HG02970 (cell line): ENCODE measurements at regions not wholly inside any gene's neighbourhood (a gene's known extent, or its start where the extent isn't known, plus 50 kb on each side); places are given as distances from the start of the nearest gene placed in this dataset.

ENCODE experiments used
- ATAC-seq: cut with Tn5 transposase; IDR thresholded peaks from one replicate; pipeline ENCODE4 v1.9.1; 2021; ENCODE audit warnings: mild to moderate bottlenecking, moderate library complexity, moderate number of reproducible peaks; ENCODE audit not compliant: unreplicated experiment, low FRiP score

DNA sequence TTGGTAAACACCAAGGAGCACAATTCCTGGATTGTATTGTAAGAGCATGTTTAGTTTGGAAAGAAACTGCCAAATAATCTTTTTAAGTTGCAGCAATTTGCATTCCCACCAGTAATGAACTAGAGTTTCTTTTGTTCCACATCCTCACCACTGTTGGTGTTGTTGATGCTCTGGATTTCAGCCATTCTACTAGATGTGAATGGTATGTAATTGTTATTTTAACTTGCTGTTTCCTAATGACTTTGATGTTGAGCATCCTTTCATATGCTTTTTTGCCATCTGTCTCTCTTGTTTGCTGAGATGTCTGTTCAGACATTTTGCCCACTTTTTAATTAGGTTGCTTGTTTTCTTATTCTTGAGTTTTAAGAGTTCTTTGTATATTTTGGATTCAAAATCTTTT, 1654.1 kb downstream of the GRIK2 start:
- ATAC-seq, result no peak

DNA sequence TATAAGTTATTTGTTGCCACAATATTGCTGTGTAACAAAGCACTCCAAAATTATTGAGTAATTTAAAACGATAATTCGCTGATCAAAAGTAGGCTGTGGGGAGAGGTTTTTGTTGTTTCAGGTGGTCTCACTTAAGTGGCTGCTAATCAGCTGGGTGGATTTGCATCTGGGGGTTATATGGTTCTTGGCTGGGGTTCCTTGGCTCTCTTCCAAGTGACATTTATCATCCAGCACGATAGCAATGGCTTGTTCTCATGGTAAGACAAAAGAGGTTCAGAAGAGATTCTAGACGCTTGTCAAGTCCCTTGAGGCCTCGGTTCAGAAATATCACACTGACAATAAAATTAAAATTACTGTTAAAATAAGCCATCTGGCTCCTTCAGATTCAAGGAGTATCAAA, 1648.8 kb downstream of the GRIK2 start:
- no peak for ATAC-seq

DNA sequence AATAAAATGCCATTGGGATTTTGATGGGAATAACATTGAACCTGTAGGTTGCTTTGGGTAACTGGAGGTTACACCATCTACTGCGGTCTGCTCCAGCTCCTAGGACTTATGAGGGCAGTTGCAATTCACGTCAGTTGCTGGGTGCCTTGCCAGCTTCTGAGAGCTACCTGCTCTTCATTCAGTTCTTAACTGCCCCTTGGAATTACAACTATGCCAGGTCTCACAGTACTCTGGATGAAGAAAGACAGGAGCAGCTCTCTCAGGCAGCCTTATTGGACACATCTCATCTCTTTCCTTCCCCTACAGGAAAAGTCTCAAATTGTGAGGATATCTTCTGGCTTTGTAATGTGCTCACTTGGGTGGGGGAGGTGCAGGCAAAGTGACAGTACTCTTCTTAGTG, 1643.3 kb downstream of the GRIK2 start:
- ATAC-seq, result no peak

DNA sequence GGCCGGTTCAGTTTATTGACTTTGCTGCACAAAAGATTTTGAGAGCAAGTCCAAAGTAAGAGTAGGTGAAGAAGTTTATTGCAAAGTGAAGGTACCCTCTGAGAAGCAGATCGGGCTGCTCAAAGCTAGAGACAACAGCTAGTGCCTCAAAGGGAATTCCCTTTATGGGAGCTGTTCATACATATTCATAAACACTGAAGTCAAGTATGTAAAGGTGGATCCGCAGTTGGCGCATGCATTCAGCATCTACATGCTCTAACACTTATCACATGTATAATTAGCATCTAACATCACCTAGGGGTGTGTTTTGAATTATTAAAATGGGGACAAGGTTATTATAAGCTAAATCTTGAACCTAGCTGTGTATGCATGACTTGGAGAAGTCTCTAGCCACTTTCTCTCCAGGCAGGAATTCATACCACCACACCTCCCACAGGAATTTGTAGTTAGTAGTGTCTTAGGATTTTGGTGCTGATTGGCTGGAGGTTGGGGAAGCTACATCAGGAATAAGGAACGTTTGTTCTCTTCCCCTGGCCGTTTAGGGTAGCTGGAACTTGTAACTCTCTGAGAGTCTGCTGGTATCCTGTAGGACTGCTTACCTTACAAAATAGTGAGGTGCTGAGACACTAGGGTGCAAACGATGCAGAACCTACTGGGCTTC, 1633.9 kb downstream of the GRIK2 start:
- ATAC-seq, result no peak

DNA sequence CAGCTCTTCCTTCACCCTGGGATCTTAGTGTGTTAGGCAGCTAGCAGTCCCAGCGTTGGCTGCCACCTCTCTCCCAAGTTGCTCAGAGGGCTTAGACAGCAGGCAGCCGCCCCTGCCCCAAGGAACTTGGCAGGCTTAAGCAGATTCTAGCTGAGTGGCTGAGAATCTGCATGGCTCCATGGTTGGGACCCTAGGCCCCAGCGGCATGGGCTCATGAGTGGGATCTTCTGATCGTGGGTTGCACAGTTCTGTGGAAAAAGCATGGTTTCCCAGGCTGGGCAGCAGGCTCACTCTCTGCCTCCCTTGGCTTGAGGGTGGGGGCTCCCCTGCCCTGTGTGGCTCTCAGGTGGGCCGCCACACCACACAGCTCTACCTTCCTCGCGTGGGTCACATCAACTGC, 1624.9 kb downstream of the GRIK2 start:
- ATAC-seq, result no peak

DNA sequence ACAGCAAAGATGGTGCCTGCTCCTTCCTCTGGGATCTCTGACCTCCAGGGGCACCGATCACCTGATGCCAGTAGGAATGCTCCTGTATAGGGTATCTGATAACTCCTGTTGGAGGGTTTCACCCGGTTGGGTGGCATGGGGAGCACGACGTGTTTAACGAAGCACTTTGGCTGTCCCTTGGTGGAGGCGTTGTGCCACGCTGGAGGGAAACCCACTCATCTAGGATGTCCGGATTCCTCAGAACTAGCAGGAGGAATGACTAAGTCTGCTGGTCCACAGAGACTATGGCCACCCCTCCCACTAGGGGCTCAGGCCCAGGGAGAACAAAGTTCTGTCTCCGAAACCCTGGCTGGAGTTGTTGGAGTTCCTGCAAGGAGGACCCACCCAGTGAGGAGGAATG, 1624.4 kb downstream of the GRIK2 start:
- ATAC-seq, result no peak

DNA sequence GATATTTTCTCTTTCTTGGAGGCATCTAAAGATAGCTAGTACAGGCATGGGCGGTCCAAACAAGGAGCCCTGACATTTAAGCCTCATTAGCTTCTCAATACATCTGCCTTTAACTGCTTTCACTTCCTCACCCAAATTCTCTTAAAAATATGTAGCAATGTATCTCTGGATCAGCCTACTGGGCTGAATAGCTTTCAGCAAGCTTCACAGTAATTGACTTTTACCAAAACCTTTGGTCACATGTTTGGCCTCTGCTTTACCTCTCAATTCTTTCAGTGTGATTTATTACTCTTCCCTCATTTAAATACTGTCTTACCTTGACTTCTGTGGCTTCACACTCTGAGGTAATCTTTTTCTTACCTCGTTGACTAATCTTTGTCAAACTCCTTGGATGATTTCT, 1618.1 kb downstream of the GRIK2 start:
- no peak for ATAC-seq

DNA sequence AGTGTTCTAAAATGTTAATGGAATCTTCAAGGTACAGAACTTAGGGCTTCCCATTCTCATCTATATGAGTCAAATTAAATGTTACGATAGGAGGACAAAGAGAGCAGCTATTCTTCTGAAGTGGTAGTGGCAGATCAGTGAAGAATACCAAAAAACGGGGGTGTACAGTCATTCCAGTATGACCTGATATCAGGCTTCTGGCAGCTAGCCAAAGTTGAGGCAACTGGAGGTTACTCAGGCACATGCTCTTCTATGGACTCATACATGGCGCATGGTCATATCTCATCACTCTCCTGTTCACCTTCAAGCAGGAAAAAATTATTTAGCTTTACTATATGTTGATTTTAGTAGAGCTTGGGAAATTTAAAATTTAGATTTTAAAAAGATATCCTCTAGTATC, 1608.8 kb downstream of the GRIK2 start:
- ATAC-seq, result no peak

DNA sequence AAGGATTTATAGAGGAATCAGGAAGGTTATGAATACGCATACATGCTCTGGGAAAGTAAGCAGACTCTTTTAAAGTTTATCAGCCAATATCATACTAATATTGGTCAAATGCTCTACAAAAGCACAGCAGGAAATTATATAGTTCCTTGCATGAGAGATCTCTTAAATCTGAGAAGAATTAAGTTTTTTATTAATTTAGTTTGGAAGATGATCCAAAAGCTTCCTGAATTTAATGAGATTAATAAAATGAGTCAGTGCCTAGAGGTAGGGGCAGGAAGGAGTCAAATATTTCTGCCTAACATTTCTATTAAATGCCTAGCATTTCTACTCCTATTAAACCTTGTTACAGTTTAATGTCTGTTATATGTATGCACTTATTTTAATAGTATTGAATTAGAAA, 1608.2 kb downstream of the GRIK2 start:
- no peak for ATAC-seq

DNA sequence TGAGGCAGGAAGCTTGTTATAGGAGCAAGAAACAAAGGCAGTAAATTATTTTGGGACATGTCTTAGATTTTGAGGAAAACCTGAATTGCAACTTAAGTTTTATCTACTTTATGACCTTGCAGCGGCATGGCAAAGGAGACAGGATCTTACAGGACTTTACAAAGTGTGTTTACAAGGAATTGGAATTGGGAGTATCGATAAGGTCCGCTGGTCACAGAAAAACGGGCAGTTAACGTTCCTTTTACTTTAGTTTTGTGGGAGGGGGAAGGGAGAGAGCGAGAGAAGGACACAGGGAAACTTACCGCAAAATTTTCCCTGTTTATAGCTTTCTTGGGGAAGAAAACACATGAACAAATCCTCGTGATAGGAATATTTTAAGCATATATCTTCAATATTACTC, 1607.2 kb downstream of the GRIK2 start:
- no peak for ATAC-seq

DNA sequence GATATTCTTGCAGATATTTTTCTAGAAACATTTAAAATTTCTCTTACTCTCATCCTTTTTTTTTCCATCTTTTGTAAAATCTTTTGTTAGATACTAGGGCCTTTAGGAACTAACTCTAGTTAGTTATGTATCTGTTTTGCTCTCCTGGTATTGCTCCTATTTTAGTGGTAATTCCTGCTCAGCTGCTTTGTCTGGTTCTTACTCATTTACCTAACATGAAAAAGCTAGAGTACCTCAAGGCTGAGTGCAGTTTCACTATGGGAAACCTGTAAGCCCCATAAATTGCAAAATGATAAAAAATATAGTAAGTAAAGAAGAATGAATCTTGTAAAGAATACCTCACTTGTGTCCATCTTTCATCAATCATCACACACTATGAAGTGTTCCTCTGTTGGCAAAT, 1602.0 kb downstream of the GRIK2 start:
- no peak for ATAC-seq

DNA sequence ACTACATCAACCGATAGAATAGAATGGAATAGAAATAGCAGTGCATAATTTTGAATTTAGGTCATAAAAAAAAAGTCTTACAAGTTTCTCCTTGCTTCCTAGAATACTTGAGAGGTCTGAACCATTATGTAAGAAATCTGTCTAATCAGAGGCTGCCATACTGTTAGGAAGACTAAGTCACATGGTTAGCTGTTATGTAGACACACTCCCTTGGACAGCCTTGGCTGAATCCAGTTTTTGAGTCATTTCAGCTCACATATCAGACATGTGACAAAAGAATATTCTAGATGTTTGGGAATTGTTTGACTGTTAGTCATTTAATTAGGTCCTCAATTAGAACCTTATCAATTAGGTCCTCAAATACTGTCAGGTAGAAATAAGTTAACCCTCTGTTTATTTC, 1601.4 kb downstream of the GRIK2 start:
- ATAC-seq, result no peak

DNA sequence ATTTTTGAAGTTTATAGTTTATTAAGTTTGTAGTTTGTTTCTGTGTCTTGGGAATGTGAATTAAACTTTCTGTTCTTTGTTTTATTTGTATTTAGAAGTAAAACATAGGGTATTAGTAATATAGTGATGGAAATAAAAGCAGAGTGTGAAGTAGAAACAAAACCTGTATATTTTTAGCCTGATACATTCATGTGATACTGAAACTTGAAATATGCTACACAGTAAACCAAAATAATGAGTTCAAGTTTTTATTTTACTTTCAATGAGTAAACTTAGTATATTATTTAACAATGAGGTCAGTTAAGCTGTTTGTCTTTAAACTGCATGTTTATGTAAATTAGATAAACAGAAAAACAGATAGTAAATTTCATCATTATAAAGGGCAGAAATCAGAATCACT, 1592.6 kb downstream of the GRIK2 start:
- ATAC-seq, result peak; percentile 71

DNA sequence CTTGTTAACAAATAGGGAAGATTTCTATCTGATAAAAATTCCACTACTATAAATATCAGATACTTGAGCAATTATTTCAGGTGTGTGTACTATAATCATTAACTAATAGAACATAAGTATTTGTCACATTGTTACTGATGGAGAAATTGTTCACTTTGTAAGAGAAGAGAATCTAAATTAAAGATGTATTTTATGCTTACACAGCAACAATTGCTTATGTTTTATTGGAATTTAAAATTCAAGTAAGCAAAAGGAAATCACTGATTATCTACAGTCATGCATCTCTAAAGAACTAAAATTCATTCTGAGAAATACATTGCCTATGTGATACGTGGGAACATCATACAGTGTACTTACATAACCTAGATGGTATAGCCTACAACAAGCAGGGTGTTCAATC, 1590.8 kb downstream of the GRIK2 start:
- ATAC-seq, result no peak

DNA sequence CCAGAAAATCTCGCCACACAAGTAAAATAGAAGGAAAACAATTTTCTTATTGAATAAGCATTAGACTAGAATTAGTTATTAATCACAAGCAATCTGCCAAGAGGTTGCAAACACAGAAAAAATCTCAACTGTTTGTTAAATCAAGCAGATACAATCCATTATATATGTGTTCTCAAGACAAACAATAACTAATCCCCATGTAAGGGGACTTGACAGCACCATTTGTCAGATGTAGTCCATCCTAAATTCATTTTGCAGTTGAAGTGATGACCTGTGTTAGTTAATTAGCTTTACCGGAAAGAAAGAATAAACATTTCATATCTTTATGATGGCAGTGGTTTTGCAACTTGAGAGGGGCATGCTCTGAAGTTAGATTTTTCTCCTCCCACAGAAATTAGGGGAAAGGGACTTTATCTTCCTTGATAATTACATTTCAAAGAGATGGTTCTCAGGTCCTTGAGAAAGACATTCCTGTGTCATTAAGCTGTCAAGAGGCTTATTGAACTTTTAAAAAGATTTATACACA, 1588.0 kb downstream of the GRIK2 start:
- no peak for ATAC-seq

DNA sequence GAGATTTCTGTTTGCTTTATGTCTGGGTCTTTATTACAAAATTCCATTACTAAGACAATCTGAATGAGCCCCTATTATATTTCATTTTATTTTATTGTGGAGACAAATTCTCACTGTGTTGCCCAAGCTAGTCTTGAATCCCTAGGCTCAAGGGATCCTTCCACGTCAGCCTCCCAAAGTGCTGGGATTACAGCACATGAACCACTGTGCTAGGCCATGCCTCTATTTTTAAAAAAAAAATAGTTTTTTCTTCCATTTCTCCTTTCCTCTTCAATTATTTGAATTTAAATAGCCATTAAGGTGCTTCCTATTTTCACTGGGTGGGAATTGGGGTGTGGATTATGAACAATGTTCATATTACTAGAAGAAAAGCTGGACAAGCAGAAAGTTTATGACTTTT, 1587.4 kb downstream of the GRIK2 start:
- ATAC-seq, result no peak

DNA sequence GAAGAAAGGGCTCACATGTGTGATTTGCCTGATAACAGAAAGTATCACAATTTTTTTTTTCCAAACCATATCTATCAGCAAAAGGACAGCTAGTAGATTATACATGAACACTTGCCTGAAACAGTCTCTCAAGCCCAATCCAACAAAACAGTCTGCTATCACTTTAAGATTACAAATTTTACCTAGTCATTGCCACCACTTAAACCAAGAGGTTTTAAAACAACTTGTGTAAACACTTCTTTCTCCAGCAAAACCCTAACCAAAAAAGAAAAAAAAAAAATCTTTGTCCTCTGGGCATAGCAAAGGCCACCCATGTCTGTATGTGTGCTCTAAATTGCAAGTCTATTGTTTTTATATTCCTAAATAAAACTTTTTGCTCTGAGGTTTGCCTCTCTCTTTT, 1568.4 kb downstream of the GRIK2 start:
- no peak for ATAC-seq

DNA sequence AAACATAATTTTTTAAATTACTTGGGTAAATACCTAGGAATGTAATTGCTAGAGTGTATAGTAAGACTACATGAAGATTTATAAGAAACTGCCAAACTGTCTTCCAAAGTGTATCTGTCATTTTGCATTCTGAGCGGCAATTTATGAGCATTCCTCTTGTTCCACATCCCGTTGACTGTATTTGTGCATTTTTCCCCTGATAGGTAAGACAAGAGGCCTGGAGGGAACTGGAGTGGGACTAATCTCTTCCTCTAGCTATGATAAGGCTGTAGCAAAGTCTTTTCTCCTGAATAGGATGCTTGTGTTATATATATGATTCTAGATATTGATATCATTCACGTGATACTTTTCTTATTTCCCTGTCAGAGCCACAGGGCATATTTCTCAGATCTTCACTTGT, 1557.5 kb downstream of the GRIK2 start:
- no peak for ATAC-seq

DNA sequence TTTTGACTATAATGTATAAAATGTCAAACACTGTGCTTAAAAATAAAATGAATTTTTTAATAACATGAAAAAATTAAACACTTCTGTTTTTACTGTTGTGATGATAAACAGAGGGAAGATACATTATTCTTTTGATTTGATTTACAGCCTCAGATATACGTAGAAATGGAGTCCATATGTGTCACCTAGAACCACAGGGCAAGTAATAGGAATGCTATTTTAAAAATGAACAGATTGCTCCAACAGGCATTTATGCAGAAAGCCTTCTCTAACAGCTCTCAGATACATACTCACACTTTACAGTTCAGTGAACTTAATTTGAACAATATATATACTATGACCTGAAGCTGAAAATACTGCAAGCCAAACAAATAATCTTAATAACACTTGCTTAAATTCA, 1551.0 kb downstream of the GRIK2 start:
- ATAC-seq, result no peak

DNA sequence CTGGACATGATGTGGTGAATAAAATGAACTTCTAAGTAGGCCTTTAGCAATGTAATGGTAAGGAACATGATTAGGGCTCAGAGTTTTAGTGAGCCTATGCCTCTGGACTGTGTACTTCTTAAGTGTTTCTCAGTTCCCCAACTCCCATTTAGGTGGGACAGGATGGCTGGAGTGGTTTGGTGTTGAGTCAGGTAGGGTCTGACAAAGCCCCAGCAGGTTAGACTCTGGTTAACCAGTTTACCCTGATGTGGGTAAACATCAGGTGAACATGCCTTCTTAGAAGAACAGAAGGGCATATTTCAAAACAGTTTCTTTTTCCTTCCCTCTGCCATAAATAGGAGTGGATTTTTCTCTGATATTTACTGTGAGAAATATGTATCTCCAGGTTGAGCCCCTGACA, 1548.7 kb downstream of the GRIK2 start:
- no peak for ATAC-seq

DNA sequence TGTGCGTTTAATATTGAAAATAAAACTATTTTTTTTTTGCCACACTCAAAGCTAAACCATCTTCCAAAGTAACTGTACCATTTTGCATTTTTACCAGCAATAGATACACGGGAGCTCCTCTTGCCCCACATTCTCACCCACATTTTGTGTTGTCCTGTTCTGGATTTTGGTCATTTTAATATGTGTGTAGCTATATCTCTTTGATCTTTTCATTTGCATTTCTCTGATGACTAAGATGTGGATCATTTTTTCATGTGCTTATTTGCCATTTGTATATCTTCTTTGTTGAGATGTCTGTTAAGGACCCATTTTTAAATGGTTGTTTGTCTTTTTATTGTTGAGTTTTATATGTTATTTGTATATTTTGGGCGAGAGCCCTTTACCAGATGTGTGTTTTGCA, 1543.5 kb downstream of the GRIK2 start:
- no peak for ATAC-seq

DNA sequence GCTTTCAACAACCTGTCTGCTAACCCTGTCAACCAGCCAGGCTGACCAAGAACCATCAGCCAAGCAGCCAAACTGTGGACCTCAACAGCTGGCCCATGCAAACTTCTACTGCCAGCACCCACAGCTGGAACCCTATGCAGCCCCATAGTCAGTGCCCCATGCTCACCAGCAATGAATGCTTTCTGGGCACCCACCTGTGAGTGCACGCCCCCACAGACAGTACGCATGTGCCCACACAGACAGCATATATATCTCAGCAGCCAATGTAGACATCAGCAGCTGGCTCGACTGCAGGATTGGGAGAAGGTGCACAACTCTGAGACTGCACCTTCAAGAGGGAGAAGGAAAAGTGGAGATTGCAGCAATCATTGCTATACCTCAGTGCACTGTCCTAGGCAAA, 1534.6 kb downstream of the GRIK2 start:
- ATAC-seq, result no peak

DNA sequence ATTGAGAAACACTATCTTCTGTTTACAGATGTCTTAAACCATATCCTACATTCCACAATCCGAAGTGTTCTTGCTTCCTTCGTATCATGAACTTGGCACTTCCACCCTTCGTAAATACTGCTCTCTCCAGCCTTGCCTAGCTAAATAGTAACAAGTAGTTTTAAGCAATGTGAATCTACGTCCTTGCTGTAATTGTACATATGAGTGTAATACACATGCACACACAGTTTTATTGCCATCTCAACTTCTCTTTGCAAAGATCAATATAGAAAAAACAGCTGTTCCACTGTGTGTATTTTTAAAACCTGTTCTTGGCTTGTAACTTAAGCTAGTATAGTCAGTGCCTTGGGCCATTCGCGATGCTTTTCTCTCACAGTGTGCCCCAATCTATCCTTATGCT, 1524.7 kb downstream of the GRIK2 start:
- no peak for ATAC-seq
